HepG2 (cell line): ENCODE measurements at regions not wholly inside any gene's neighbourhood (a gene's known extent, or its start where the extent isn't known, plus 50 kb on each side); places are given as distances from the start of the nearest gene placed in this dataset.

Experiments used
- HMG20B ChIP-seq: conservative IDR thresholded peaks from 2 replicates; pipeline ENCODE4 v1.6.1; 2016; ENCODE audit warnings: missing genetic modification reagents, missing compliant biosample characterization
- KAT2B ChIP-seq: fragments of 150-350 bp; IDR thresholded peaks from 2 replicates; pipeline ENCODE4 v1.6.1; 2014; ENCODE audit warnings: low read depth, low read length, borderline replicate concordance
- MED13 ChIP-seq: sonication (generic); formaldehyde crosslinking; IDR thresholded peaks from 2 replicates; pipeline ENCODE4 v1.5.0; 2020; ENCODE audit warnings: missing genetic modification reagents
- ZBTB1 ChIP-seq: sonication (generic); formaldehyde crosslinking; IDR thresholded peaks from 2 replicates; pipeline ENCODE4 v1.4.0; 2020; ENCODE audit warnings: missing genetic modification reagents, borderline replicate concordance
- ZNF768 ChIP-seq: sonication (generic); formaldehyde crosslinking; IDR thresholded peaks from 2 replicates; pipeline ENCODE4 v1.4.0; 2020; ENCODE audit warnings: missing genetic modification reagents
- TF ChIP-seq, protein P1 (sequence below): sonication (generic); formaldehyde crosslinking; IDR thresholded peaks from 2 replicates; pipeline ENCODE4 v1.5.0; 2020; ENCODE audit warnings: mild to moderate bottlenecking, missing genetic modification reagents, borderline replicate concordance
- TF ChIP-seq, protein P2 (sequence below): sonication (generic); formaldehyde crosslinking; IDR thresholded peaks from 2 replicates; pipeline ENCODE4 v1.9.0; 2021; ENCODE audit warnings: mild to moderate bottlenecking, missing genetic modification reagents
- TF ChIP-seq, protein P3 (sequence below): sonication (generic); formaldehyde crosslinking; IDR thresholded peaks from 2 replicates; pipeline ENCODE4 v1.4.0; 2020; ENCODE audit warnings: mild to moderate bottlenecking, missing genetic modification reagents

DNA sequence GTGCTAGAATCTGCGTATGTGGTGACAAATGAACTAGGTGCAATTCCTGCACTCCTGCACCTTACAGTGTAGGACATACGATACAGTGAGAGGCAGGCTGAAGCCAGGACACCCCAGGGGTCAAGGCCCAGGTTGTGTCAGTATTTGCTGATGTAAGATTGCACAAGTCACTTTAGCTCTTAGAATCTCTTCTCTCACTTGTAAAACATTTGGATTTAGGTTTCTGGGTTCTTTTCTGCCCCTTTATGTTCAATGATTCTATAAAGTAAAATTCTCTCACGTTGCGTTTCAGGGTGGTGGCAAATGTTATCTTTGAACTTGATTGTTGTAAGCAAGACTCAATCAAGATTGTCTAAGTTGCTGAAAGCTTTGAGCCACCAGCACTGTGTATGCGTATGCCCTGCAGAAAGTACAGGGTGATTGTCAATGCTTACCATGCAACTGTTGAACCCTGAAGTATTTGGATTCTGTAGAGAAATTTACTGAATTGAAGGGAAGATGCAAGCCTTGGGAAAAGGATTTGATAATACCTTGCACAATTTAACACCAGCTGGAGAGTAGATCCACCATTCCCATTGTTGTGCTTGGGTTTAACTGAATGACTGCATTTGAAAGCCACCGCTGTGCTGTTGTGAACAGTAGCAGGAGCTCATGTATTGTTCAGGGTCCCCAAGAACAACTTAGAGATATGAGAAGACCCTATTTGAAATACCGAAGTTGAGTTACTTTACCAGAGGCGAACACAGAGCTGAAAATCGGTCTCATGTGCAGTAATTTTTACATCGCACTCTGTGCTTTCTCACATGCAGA is 106.1 kb upstream of the CITED2 start (continued):
- TF ChIP-seq, protein P1, sequence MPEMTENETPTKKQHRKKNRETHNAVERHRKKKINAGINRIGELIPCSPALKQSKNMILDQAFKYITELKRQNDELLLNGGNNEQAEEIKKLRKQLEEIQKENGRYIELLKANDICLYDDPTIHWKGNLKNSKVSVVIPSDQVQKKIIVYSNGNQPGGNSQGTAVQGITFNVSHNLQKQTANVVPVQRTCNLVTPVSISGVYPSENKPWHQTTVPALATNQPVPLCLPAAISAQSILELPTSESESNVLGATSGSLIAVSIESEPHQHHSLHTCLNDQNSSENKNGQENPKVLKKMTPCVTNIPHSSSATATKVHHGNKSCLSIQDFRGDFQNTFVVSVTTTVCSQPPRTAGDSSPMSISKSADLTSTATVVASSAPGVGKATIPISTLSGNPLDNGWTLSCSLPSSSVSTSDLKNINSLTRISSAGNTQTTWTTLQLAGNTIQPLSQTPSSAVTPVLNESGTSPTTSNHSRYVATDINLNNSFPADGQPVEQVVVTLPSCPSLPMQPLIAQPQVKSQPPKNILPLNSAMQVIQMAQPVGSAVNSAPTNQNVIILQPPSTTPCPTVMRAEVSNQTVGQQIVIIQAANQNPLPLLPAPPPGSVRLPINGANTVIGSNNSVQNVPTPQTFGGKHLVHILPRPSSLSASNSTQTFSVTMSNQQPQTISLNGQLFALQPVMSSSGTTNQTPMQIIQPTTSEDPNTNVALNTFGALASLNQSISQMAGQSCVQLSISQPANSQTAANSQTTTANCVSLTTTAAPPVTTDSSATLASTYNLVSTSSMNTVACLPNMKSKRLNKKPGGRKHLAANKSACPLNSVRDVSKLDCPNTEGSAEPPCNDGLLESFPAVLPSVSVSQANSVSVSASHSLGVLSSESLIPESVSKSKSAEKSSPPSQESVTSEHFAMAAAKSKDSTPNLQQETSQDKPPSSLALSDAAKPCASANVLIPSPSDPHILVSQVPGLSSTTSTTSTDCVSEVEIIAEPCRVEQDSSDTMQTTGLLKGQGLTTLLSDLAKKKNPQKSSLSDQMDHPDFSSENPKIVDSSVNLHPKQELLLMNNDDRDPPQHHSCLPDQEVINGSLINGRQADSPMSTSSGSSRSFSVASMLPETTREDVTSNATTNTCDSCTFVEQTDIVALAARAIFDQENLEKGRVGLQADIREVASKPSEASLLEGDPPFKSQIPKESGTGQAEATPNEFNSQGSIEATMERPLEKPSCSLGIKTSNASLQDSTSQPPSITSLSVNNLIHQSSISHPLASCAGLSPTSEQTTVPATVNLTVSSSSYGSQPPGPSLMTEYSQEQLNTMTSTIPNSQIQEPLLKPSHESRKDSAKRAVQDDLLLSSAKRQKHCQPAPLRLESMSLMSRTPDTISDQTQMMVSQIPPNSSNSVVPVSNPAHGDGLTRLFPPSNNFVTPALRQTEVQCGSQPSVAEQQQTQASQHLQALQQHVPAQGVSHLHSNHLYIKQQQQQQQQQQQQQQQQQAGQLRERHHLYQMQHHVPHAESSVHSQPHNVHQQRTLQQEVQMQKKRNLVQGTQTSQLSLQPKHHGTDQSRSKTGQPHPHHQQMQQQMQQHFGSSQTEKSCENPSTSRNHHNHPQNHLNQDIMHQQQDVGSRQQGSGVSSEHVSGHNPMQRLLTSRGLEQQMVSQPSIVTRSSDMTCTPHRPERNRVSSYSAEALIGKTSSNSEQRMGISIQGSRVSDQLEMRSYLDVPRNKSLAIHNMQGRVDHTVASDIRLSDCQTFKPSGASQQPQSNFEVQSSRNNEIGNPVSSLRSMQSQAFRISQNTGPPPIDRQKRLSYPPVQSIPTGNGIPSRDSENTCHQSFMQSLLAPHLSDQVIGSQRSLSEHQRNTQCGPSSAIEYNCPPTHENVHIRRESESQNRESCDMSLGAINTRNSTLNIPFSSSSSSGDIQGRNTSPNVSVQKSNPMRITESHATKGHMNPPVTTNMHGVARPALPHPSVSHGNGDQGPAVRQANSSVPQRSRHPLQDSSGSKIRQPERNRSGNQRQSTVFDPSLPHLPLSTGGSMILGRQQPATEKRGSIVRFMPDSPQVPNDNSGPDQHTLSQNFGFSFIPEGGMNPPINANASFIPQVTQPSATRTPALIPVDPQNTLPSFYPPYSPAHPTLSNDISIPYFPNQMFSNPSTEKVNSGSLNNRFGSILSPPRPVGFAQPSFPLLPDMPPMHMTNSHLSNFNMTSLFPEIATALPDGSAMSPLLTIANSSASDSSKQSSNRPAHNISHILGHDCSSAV (CRISPR knock-in tag), result no peak
- TF ChIP-seq ZNF768 (no peak), ZBTB1 (CRISPR knock-in tag) (no peak), KAT2B (no peak), MED13 (CRISPR knock-in tag) (0 out of 2 replicates have a peak, but pooled peaks have one; percentile 64), HMG20B (CRISPR knock-in tag) (peak; percentile 67)
- TF ChIP-seq, protein P2, sequence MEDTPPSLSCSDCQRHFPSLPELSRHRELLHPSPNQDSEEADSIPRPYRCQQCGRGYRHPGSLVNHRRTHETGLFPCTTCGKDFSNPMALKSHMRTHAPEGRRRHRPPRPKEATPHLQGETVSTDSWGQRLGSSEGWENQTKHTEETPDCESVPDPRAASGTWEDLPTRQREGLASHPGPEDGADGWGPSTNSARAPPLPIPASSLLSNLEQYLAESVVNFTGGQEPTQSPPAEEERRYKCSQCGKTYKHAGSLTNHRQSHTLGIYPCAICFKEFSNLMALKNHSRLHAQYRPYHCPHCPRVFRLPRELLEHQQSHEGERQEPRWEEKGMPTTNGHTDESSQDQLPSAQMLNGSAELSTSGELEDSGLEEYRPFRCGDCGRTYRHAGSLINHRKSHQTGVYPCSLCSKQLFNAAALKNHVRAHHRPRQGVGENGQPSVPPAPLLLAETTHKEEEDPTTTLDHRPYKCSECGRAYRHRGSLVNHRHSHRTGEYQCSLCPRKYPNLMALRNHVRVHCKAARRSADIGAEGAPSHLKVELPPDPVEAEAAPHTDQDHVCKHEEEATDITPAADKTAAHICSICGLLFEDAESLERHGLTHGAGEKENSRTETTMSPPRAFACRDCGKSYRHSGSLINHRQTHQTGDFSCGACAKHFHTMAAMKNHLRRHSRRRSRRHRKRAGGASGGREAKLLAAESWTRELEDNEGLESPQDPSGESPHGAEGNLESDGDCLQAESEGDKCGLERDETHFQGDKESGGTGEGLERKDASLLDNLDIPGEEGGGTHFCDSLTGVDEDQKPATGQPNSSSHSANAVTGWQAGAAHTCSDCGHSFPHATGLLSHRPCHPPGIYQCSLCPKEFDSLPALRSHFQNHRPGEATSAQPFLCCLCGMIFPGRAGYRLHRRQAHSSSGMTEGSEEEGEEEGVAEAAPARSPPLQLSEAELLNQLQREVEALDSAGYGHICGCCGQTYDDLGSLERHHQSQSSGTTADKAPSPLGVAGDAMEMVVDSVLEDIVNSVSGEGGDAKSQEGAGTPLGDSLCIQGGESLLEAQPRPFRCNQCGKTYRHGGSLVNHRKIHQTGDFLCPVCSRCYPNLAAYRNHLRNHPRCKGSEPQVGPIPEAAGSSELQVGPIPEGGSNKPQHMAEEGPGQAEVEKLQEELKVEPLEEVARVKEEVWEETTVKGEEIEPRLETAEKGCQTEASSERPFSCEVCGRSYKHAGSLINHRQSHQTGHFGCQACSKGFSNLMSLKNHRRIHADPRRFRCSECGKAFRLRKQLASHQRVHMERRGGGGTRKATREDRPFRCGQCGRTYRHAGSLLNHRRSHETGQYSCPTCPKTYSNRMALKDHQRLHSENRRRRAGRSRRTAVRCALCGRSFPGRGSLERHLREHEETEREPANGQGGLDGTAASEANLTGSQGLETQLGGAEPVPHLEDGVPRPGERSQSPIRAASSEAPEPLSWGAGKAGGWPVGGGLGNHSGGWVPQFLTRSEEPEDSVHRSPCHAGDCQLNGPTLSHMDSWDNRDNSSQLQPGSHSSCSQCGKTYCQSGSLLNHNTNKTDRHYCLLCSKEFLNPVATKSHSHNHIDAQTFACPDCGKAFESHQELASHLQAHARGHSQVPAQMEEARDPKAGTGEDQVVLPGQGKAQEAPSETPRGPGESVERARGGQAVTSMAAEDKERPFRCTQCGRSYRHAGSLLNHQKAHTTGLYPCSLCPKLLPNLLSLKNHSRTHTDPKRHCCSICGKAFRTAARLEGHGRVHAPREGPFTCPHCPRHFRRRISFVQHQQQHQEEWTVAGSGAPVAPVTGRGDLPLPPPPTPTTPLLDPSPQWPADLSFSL (CRISPR knock-in tag), result peak; percentile 10; the same call in 1 of the 2 replicates
- TF ChIP-seq, protein P3, sequence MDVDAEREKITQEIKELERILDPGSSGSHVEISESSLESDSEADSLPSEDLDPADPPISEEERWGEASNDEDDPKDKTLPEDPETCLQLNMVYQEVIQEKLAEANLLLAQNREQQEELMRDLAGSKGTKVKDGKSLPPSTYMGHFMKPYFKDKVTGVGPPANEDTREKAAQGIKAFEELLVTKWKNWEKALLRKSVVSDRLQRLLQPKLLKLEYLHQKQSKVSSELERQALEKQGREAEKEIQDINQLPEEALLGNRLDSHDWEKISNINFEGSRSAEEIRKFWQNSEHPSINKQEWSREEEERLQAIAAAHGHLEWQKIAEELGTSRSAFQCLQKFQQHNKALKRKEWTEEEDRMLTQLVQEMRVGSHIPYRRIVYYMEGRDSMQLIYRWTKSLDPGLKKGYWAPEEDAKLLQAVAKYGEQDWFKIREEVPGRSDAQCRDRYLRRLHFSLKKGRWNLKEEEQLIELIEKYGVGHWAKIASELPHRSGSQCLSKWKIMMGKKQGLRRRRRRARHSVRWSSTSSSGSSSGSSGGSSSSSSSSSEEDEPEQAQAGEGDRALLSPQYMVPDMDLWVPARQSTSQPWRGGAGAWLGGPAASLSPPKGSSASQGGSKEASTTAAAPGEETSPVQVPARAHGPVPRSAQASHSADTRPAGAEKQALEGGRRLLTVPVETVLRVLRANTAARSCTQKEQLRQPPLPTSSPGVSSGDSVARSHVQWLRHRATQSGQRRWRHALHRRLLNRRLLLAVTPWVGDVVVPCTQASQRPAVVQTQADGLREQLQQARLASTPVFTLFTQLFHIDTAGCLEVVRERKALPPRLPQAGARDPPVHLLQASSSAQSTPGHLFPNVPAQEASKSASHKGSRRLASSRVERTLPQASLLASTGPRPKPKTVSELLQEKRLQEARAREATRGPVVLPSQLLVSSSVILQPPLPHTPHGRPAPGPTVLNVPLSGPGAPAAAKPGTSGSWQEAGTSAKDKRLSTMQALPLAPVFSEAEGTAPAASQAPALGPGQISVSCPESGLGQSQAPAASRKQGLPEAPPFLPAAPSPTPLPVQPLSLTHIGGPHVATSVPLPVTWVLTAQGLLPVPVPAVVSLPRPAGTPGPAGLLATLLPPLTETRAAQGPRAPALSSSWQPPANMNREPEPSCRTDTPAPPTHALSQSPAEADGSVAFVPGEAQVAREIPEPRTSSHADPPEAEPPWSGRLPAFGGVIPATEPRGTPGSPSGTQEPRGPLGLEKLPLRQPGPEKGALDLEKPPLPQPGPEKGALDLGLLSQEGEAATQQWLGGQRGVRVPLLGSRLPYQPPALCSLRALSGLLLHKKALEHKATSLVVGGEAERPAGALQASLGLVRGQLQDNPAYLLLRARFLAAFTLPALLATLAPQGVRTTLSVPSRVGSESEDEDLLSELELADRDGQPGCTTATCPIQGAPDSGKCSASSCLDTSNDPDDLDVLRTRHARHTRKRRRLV (CRISPR knock-in tag), result no peak
